EL (cell line): ENCODE measurements at regions not wholly inside any gene's neighbourhood (a gene's known extent, or its start where the extent isn't known, plus 50 kb on each side); places are given as distances from the start of the nearest gene placed in this dataset.
A peak's percentile ranks its signal among the peaks of the same experiment; 100 is the strongest.
"Not testable (repeated sequence)": the region's sequence is repeated elsewhere in the genome, so short reads cannot be mapped to it uniquely, and the experiment has no call there.

ENCODE experiments used
- DNase-seq: peaks from one replicate; pipeline ENCODE4 v3.0.0-alpha.2; 2016

DNA sequence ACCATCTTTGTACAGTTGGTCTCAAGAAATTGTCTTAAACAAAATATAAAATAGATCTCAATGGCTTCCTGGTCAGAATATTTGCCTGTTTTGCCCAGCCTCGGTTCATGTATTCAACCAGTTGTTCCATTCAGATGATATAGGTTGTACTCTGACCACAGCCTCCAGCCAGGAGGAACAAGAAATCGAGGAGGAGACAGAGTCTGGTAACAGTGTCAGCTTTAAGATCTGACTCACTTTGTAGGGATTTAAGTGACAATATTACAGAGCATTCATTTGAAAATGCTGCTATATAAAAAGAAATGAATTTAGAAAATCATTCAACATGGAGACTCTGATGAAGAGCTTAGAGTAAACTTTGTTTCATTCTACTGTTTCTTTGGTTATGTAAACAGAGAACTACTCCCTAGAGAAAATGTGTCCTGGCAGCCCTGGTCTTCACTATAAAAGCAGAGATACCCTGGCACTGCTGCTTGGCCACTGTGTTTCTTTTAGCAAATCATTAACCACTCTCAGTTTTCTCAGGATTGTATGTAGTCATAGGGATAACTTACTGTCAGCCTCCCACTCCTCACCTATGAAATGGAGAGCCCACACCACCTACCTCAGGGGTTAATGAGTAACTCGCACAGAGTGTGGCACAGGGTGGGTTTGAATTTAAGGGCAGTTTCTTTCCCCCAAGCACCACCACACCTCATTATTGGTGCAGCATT, 53.5 kb downstream of the PAGE2 start:
- DNase-seq = no peak

DNA sequence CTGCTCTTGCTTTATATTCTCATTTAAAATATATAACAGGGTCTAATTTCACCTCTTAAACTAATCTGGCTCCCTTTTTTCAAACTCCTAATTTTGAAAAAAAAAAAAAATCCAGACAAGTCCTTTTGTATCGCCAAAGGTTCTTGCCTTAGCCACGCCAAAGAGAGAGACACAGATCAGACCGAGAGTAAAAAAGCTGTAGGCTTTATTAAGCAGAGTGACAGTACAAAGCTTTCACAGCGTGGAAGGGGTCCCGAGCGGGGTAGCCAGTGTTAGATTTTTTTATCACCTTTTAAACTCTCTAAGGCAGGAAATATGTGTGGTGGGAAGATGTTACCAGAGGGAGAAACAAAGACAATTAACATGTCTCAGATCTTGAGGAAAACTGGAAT, 54.1 kb downstream of the PAGE2 start:
- no peak for DNase-seq

DNA sequence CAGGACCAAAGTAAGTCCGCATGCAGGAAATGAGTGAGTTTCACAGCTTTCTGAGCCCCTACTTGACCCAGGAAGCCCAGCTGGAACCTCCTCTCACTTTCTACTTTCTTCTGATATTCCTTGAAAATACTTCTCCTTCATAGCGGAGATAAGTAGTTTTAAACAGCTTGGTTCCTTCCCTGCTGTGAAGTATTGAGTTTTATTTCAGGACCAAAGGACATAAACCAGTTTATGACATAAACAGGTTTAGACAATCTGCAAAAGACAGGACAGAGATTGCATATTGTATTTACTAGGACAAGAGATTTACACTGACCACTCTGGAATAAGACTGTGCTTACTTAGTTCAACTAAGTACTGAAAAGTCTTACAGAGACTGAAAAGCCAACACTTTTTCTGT, 54.8 kb downstream of the PAGE2 start:
- no peak for DNase-seq

DNA sequence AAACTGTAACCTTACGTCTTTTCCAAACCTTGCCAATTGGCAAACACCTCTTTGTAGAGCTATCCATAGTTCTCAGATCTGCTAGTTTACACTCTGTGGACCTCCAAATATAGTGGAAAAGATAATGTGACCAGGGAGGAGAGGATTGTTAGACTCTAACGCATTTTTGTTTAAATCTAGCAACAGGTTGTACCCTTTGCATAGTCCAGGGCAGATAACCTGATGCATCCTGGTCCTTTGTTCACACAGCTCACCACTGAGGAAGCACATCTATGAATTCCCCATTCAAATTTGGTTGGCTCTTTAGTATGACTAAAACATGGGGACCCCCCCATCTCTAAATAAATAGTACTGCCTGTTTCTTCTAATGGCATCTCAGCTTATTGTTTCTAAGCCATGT, 55.9 kb downstream of the PAGE2 start:
- no peak for DNase-seq

DNA sequence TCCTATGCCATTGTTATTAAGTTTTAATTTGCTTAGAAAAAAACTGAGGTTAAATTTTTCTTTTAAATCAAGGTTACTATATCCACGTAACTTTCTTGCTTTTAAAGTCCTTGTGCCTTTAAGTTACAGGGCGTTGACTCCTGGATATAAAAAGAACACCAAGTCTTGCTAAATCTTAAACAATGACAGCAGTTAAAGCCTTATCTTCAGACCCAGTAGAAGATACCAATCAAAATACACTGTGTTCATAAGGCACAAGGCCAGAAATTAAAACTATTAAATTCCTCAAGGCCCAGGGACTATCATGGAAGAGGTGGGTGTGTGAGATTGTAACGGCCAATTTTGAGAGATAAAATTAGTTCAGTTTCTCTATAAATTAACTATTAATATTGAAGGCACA, 60.4 kb downstream of the PAGE2 start:
- no peak for DNase-seq

DNA sequence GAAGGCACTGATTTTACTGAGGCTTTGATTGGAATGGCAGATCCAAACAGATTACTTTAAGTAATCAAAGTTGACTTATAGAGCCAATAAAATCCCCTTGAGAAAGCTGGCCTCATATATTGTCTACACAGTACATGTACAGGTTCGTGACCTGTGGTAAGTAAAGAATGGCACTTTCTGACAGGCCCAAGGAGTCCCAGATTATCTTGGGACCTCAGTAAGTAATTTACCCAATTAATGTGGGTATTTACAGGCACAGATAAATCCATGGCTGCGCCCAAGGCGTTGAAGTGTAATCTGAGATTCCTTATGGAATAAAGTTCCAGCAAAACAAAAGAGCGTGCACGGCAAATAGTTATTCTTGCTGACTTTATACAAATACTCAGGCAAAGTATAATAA, 62.4 kb downstream of the PAGE2 start:
- DNase-seq = no peak

DNA sequence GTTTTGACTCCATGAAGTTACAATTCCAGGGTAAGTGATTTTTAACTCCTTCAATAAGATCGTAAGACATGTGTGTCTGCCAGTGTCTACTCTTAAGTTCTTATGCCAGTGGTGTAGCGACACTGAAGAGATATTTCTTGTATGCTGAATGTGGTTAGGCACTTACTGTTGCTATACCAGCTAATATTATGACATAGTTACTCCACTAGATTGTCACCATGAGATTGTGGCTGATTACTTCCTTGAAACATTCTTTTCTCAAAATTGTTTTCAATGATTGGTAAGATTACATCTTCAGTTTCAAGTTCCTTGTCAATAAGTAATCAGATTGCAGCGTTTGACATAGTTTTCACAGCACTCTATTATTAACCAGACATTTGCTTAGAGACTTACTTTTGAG, 60.6 kb upstream of the PAGE5 start:
- no peak for DNase-seq

DNA sequence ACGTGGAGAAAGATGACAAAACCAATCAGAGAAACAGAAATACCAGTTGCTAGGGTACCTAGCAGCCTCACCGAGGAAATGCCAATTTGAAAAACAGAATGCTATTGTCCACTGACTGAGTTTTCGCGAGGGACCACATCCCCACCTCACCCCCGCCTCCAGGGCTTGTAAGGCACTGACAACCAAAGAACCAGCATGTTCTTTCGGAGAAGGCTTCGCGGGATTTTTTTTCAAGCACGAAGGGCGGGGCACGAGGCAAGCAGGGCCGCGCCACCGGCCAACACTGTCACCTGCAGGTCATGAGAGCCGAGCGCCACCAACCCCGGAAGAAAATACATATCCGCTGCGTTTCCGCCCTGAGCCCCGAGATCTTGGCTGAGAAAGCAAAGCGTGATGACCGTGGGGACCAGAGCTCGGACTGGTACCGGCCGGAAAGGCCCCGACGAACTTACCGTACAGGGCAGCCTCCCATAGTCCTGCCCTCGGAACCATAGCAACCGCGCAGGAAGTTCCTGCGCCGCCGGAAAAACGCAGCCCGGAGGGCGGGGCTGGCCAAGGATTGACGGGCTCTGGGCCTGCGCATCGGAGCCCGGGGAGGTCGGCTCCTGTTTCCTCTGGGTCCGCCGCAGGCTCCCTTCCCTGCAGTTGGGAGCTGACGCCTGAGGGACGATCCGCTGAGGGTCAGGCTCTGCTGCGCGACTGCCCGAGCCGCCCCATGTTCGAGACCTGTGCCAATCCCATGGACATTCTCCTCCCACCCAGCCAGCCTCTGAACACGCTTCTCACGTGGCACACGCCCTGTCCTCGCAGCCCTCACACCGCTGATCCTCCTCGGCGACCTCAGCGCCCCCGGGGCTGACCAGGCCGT, 59.2 kb upstream of the PAGE5 start:
- peak; percentile 86 for DNase-seq

DNA sequence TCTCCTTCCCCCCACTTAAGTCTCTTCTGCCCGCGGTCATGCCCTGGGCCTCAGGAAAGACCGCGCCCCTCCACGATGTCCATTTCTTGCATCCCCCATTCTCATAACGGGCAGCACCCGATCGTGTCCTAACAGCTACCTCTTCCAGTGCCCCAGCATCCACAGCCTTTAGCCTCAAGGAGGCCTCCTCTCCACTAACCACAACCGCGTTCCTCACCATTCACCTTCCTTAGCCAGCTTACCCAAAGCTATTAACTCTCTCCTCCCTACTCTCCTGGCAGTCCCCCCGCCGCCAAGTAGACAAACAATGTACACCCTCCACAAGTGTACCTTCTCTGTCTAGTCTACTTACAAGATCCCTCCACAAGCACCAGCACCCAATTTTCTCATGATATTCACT, 58.6 kb upstream of the PAGE5 start:
- DNase-seq = peak; percentile 3

DNA sequence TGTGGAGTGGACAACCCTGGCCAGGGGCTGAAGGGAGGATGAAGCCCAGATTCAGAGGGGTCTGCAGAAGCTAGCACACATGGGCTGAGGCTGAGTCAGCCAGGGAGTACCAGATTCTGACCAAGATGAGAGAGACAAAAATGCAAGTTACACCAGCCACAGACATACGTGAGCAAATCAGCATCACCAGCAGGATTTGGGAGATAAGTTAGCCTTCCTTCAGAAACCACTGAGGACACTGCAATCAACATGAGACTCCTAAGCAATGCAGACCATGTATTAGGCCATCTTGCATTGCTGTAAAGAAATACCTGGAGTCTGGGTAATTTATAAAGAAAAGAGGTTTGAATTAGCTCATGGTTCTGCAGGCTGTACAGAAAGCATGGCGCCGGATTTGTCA, 57.0 kb upstream of the PAGE5 start:
- DNase-seq = no peak

DNA sequence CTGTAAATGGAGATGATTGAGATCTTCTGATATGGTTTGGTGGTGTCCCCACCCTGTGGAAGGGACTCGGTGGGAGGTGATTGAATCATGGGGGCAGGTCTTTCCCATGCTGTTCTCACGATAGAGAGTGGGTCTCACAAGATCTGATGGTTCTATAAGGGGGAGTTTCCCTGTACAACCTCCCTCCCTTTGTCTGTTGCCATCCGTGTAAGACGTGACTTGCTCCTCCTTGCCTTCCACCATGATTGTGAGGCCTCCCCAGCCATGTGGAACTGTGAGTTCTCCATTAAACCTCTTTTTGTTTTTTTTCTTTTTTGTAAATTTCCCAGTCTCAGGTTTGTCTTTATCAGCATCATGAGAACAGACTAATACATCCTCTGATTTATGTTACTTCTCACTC, 55.1 kb upstream of the PAGE5 start:
- not testable (repeated sequence) for DNase-seq

DNA sequence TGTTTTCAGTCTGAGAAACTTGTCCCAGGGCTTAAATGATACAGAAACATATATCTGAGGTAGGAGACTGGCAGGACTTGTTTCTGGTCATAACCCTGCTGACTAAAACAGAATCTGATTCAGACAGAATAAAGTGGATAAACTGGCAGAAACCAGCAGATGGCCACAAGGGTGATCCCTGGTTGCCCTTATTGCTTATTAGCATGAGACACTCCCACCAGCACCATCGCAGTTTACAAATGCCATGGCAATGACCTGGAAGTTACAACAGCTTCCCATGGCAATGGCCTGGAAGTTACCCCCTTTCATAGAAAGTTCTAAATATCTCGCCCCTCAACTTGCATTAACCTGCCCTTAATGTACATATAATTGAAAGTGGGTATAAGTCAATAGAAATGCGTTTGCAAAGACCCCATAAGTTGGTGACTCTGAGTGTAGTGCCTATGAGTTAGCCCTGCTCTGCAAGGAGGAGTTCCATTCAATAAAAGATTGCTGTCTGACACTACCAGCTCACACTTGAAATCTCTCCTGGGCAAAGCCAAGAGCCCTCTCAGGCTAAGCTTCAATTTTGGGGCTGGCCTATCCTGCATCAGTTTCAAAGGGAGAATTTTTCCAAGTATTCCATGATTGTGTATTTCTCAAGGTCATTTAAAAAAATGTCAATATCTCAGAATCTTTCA, 52.9 kb upstream of the PAGE5 start:
- DNase-seq = peak; percentile 1

DNA sequence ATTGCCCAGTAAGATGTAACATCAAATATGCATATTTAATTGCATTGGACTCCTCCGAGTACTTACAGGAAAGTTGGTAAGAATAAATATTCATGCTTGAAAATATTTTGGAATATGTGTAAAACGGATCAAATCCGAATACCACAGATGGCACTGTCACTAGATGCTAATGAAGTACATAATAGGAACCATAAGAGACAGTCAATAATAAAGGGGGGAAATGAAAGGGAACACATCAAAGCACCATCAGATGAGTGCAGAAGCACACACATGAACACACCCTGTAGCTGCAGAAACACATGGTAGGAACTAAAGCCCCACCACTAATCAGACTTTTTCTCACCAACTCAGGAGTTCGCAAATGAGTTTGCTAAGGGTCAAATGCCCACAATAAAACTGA, 52.2 kb upstream of the PAGE5 start:
- no peak for DNase-seq

DNA sequence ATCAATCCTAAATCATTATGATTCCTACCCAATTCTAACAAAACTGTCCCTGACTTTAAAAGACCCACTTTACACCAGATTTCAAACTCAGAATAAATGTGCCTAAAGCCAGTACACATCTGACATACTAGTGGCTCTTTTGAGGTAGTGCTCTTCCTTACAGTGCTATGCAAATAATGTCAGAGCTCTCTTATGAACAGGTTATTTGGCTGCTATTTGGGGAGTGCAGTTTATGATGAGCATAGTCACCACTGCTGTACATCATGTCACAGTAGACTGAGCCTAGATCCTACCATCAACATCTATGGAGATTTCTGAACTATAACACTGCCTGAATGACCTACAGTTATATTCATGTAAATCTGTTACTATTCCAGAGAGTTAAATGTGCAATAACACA, 50.4 kb upstream of the PAGE5 start:
- DNase-seq = no peak
